ENCODE measurements at regions not wholly inside any gene's neighbourhood (a gene's known extent, or its start where the extent isn't known, plus 50 kb on each side); places are given as distances from the start of the nearest gene placed in this dataset.

DNA sequence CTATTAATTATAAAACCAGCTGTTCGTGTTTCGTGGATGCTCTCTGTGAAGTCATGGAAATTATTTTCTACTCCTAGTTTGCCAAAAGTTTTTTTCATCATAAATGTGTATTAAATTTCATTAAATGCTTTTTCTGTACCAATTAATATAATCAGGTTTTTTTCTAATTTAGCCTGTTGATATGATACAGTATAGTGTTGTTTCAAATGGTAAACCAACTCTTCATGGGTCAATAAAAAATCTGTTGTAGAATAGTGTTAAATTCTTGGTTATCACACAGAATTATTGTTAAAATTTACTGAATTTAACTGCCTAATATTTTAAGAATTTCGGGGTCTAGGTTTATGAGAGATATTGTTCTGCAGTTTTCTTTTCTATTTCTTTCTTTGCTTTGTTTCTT, 505.9 kb upstream of the MANEA start:
- no peak for DNase-seq (ENCODE audit: low read depth)
- TF ChIP-seq, protein P1, sequence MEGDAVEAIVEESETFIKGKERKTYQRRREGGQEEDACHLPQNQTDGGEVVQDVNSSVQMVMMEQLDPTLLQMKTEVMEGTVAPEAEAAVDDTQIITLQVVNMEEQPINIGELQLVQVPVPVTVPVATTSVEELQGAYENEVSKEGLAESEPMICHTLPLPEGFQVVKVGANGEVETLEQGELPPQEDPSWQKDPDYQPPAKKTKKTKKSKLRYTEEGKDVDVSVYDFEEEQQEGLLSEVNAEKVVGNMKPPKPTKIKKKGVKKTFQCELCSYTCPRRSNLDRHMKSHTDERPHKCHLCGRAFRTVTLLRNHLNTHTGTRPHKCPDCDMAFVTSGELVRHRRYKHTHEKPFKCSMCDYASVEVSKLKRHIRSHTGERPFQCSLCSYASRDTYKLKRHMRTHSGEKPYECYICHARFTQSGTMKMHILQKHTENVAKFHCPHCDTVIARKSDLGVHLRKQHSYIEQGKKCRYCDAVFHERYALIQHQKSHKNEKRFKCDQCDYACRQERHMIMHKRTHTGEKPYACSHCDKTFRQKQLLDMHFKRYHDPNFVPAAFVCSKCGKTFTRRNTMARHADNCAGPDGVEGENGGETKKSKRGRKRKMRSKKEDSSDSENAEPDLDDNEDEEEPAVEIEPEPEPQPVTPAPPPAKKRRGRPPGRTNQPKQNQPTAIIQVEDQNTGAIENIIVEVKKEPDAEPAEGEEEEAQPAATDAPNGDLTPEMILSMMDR (IDR thresholded peaks at IDR 0.05; ENCODE audit: insufficient read depth, low read depth, low read length, missing control alignments), result no peak
- H3K4me3 ChIP-seq (ENCODE audit: low read length), result no peak overlapping the region

DNA sequence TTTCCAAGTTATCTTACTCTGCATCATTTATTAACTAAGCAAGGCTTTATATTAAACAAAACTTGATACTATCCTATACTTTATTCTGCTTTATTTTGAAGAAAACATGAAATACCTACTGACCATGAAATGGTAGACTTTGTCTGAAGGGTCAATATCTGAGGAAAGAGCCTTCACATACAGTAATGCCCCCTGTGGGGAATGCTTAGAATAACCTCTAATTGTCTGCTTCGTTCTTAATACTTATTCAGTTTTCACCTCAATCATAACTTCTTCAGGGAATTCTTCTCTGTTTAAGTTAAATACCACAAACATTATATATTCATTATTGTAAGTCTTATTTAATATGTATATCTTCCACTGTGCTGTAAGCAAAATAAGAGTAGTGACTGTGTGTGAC, 498.9 kb upstream of the MANEA start:
- TF ChIP-seq, protein P1 (IDR thresholded peaks at IDR 0.05; ENCODE audit: insufficient read depth, low read depth, low read length, missing control alignments), result no peak
- H3K4me3 ChIP-seq (ENCODE audit: low read length), result no peak overlapping the region
- no peak for DNase-seq (ENCODE audit: low read depth)

DNA sequence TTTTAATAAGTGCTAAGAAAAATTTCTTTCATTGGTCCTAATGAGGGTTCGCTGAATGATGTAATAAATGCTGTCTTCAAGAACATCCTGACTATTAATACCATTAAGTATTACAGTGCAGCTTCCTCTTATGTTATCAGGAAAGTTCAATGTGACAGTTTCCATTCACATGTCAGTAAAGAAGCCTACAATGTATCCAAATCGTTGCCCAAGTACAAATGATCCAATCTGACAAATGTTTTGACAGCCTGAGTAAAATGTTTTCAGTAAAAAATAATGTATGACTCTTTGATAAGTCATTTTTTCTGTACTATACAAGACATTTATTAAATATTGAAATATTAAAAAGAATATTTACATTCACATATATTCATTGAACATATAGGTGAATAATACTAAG, 496.1 kb upstream of the MANEA start:
- DNase-seq (ENCODE audit: low read depth), result no peak
- TF ChIP-seq, protein P1 (IDR thresholded peaks at IDR 0.05; ENCODE audit: insufficient read depth, low read depth, low read length, missing control alignments), result no peak
- no peak overlapping the region for H3K4me3 ChIP-seq (ENCODE audit: low read length)

DNA sequence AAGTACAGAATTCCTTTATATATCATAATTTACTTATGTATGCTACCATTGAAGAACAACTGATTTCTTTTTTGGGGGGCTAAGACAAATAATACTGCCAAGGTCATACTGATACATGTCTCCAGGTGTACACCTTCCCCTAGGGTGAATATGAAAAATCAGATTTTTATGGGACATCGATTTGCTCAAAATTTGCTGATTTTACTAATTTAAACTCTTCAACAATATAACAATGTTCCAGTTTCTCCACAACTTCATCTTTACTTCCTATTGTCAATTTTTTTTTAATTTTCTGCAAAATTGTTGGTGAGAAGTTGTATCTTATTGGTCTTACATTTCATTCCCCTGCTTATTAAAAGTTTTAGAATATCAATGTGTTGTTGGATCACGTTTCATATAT, 495.4 kb upstream of the MANEA start:
- H3K4me3 ChIP-seq (ENCODE audit: low read length), result no peak overlapping the region
- no peak for DNase-seq (ENCODE audit: low read depth)
- TF ChIP-seq, protein P1 (IDR thresholded peaks at IDR 0.05; ENCODE audit: insufficient read depth, low read depth, low read length, missing control alignments), result no peak

DNA sequence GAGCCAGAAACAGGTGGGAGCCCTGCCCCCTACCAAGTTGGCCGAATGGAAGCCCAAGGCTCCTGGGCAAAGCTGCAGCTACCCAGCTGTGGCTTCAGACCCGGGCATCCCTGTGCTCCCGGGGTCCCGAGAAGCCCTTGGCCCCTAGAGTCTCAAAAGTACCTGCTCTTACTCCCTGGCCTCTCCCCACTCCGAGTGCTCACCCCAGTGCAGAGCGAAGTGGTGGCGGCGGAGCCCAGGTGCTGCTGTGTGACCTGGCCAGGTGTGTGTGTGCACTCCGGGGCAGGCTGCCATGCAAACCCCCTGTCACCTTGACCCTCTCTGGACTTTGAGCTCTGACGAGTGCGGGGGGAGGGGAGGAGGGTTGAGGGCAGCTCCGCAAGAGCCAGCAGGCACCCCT, 493.8 kb upstream of the MANEA start:
- H3K4me3 ChIP-seq (ENCODE audit: low read length), result no peak overlapping the region
- DNase-seq (ENCODE audit: low read depth), result no peak
- TF ChIP-seq, protein P1 (IDR thresholded peaks at IDR 0.05; ENCODE audit: insufficient read depth, low read depth, low read length, missing control alignments), result no peak

DNA sequence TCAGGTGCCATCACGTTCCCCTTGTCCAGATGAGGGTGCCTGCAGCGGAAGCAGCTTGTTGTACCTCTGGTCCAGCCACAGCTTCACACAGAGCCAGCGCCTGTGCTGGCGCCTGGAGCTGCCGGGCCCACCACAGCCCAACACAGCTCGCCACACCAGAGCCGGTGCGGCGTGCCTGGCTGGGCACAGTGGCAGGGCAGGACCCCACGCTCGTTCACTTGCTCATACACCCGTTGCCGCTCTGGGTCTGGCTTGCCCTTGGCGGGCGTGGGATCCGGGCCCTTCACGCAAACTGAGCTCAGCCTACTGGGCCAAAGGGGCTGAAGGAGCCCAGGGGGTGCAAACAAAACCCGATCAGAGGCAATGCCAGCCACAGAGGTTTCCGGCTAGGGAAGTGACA, 492.5 kb upstream of the MANEA start:
- TF ChIP-seq, protein P1 (IDR thresholded peaks at IDR 0.05; ENCODE audit: insufficient read depth, low read depth, low read length, missing control alignments), result no peak
- no peak overlapping the region for H3K4me3 ChIP-seq (ENCODE audit: low read length)
- DNase-seq (ENCODE audit: low read depth), result no peak

DNA sequence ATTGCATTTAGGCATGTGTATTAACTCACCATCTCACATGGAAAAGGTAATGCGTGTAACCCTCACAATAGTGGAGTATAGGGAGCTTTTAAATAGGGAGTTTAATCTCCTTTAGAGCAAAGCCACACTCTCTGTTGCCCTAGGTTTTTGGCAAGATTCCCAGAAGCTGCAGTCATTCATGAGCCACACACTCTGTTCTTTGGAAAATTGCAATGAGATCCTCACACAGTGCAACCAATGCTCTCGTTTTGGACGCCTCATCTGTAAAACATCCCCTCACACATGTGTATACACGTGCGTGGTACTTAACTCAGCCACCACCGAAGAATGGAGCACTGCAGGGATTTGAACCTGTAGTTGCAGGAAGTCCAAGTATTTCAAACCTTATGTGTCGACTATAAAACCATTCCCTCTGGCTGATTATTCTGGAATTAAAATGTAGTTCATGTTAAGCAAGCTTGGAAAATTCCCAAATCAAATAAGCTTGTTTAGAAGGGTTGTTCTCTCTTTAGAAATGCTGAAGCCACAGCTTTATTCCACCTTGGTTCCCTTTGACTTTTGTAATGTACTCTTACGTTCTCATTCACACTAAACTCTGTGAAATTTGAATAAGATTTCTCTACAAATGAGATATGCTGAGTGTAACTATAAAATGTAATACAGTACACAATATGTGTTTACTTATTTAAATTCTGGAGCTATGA, 489.8 kb upstream of the MANEA start:
- TF ChIP-seq, protein P1 (IDR thresholded peaks at IDR 0.05; ENCODE audit: insufficient read depth, low read depth, low read length, missing control alignments), result no peak
- no peak overlapping the region for H3K4me3 ChIP-seq (ENCODE audit: low read length)
- DNase-seq (ENCODE audit: low read depth), result peak; percentile 96

Measured in epithelial cell of esophagus (primary cell).